ENCODE measurements at regions not wholly inside any gene's neighbourhood (a gene's known extent, or its start where the extent isn't known, plus 50 kb on each side); places are given as distances from the start of the nearest gene placed in this dataset.

DNA sequence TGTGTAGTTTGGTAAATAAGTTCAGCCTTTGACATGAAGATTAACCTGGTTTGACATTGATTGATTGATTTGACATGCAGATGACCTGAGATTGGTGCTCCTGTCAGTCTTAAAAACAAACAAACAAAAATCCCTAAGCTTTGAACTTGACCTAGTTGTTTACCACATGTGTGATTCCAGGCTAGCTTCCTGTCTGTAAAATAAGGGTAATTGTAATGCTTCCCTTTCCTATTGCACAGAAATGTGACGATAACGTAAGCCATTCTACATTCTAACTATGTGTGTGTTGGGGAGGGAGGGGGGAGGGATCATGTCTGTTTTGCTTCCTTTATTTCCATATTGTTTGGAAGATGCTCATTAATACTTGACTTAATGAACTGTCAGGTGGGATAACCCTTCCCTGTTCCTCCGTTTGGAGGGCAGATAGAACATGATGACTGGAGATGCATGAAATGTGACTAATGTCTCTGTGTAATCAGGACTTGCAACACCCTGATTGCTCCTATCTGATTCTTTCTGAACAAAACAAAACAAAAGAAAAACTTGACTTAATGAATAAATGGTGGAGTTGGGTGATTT is 106.1 kb upstream of the CLMP start:
- peak; percentile 83 for DNase-seq (ENCODE audit: low read depth)
- no peak for TF ChIP-seq CTCF (IDR thresholded peaks at IDR 0.05; ENCODE audit: insufficient read depth, low read length, severe bottlenecking)
- no peak overlapping the region for H3K4me3 ChIP-seq (ENCODE audit: low read depth, low read length)
- no peaks in the 10 kb centered on the region for H3K36me3 ChIP-seq (ENCODE audit: control insufficient read depth, insufficient read depth, low read length)
- peak; percentile 80 for FAIRE-seq
- H3K27me3 ChIP-seq (ENCODE audit: control insufficient read depth, insufficient read depth, low read length): peaks cover 9% of the 10 kb centered on the region

DNA sequence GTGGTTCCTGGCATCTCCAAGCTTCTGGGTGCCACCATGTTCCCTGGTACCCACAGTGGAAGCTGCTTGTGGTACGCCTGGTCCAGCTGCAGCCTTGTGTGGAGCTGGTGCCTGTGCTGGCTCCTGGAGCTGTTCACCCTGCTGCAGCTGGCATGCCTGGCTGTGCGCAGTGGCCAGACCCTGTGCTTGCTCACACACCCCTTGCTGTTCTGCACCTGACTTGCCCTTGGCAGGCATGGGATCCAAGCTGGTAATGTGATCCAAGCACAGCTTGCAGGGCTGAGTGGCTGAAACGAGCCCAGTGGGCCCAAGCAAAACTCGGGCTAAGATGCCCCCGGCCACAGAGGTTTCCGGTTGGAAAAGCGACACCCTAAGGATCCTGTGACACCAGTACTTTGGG is 104.7 kb upstream of the CLMP start:
- Histone ChIP-seq H3K36me3 (ENCODE audit: control insufficient read depth, insufficient read depth, low read length) (no peaks in the 10 kb centered on the region), H3K27me3 (ENCODE audit: control insufficient read depth, insufficient read depth, low read length) (peaks cover 9% of the 10 kb centered on the region), H3K4me3 (ENCODE audit: low read depth, low read length) (no peak overlapping the region)
- TF ChIP-seq CTCF (IDR thresholded peaks at IDR 0.05; ENCODE audit: insufficient read depth, low read length, severe bottlenecking): no peak
- no peak for FAIRE-seq
- no peak for DNase-seq (ENCODE audit: low read depth)

GRCh38 chr11:123298488-123299447 is 103.7 kb upstream of the CLMP start:
- TF ChIP-seq CTCF (IDR thresholded peaks at IDR 0.05; ENCODE audit: insufficient read depth, low read length, severe bottlenecking): no peak
- Histone ChIP-seq H3K4me3 (ENCODE audit: low read depth, low read length) (no peak overlapping the region), H3K27me3 (ENCODE audit: control insufficient read depth, insufficient read depth, low read length) (peaks cover 9% of the 10 kb centered on the region), H3K36me3 (ENCODE audit: control insufficient read depth, insufficient read depth, low read length) (no peaks in the 10 kb centered on the region)
- FAIRE-seq (no peak), DNase-seq (ENCODE audit: low read depth) (no peak)

- FAIRE-seq: no peak
- Histone ChIP-seq H3K36me3 (ENCODE audit: control insufficient read depth, insufficient read depth, low read length) (no peaks in the 10 kb centered on the region), H3K27me3 (ENCODE audit: control insufficient read depth, insufficient read depth, low read length) (no peaks in the 10 kb centered on the region), H3K4me3 (ENCODE audit: low read depth, low read length) (no peak overlapping the region)
- DNase-seq (ENCODE audit: low read depth): peak; percentile 45
- TF ChIP-seq CTCF (IDR thresholded peaks at IDR 0.05; ENCODE audit: insufficient read depth, low read length, severe bottlenecking): no peak
Observed at GRCh38 chr11:123292647-123293046, 97.6 kb upstream of the CLMP start.

DNA sequence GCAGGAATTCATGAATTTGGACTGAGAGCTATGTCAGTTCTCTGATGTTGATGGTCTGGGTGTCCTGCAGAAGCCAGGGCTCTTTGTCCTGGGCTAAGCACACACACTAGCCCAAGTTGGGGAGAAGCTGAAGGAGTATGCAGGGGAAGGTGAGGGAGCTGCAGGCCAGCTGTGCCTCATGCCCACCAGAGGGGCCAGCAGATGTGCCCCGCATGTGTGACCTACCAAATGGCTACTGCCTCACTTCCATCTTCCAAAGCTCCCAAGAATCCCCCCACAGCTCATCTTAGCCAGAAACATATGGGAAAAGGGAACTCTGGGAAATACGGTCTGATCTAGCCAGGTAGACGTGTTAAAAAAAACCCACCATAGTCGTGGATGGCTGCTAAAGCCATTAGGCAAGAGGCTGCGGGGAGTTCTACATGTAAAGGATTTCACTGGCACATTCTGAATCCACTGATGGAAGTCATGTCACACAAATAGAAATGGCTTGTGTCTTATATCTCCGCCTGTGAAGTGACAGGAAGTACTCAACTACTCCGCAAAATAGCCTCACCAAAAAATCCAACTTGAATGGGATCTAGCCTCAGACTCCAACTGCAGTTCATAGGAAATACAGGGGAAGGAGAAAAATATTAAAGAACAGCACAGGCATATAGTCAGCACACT is 96.3 kb upstream of the CLMP start:
- TF ChIP-seq CTCF (IDR thresholded peaks at IDR 0.05; ENCODE audit: insufficient read depth, low read length, severe bottlenecking): no peak
- no peak for FAIRE-seq

More for the DNA sequence above, 96.3 kb upstream of the CLMP start:
- Histone ChIP-seq H3K4me3 (ENCODE audit: low read depth, low read length) (no peak overlapping the region), H3K27me3 (ENCODE audit: control insufficient read depth, insufficient read depth, low read length) (no peaks in the 10 kb centered on the region), H3K36me3 (ENCODE audit: control insufficient read depth, insufficient read depth, low read length) (no peaks in the 10 kb centered on the region)
- no peak for DNase-seq (ENCODE audit: low read depth)

Data from bronchial epithelial cell (primary cell).